Transverse colon (tissue), 4 donors: ENCODE measurements at regions not wholly inside any gene's neighbourhood (a gene's known extent, or its start where the extent isn't known, plus 50 kb on each side); places are given as distances from the start of the nearest gene placed in this dataset.

Experiments
- DNase-seq: peaks from one replicate; pipeline ENCODE4 v3.0.0-alpha.2; 2019
- H3K27ac ChIP-seq, 4 donors: fragments of 200-600 bp; sonication (generic); 2 replicates each; pipeline ENCODE4 v1.5.1; 2016 to 2018; ENCODE audit warnings: inconsistent platforms in 4 of 4
- H3K27me3 ChIP-seq: fragments of 200-600 bp; sonication (generic); 2 replicates; pipeline ENCODE4 v1.5.1; 2017; ENCODE audit warnings: inconsistent platforms
- H3K36me3 ChIP-seq, 4 donors: fragments of 200-600 bp; sonication (generic); 2 replicates each; pipeline ENCODE4 v1.5.1; 2017 to 2019; ENCODE audit warnings: inconsistent platforms in 4 of 4
- H3K4me1 ChIP-seq, 4 donors: fragments of 200-600 bp; sonication (generic); 2 replicates each; pipeline ENCODE4 v1.5.1; 2017 to 2020; ENCODE audit warnings: inconsistent platforms in 4 of 4
- H3K4me3 ChIP-seq, 4 donors: fragments of 200-600 bp; sonication (generic); 1 replicate in 1 of 4; 2 replicates in 3 of 4; pipeline versions ENCODE4 v1.5.1 to v1.6.1; 2017 to 2019; ENCODE audit warnings: inconsistent platforms in 4 of 4
- H3K9me3 ChIP-seq, 2 donors: fragments of 200-600 bp; sonication (generic); 2 replicates each; pipeline ENCODE4 v1.5.1; 2017 to 2019; ENCODE audit warnings: inconsistent platforms in 2 of 2
- CTCF ChIP-seq, 5 experiments: fragments of 200-600 bp in 3 of 5; fragments of 450-650 bp in 2 of 5; sonication (generic) in 3 of 5; IDR thresholded peaks; 1 replicate in 2 of 5; 2 replicates in 3 of 5; pipeline ENCODE4 v1.5.1; 2016 to 2017; ENCODE audit warnings: antibody characterized with exemption in 5 of 5, inconsistent platforms in 3 of 5, mild to moderate bottlenecking in 2 of 5, moderate library complexity in 1 of 5
- EP300 ChIP-seq: sonication (generic); formaldehyde crosslinking; IDR thresholded peaks from one replicate; pipeline ENCODE4 v1.6.1; 2017; ENCODE audit warnings: antibody characterized with exemption, low read depth
- POLR2A ChIP-seq: fragments of 450-650 bp; IDR thresholded peaks from one replicate; pipeline ENCODE4 v1.6.1; 2016; ENCODE audit warnings: antibody characterized with exemption, mild to moderate bottlenecking, moderate library complexity
- POLR2AphosphoS5 ChIP-seq, 3 donors: sonication (generic); formaldehyde crosslinking; IDR thresholded peaks; one replicate each; pipeline ENCODE4 v1.6.1; 2016; ENCODE audit warnings: antibody characterized with exemption in 3 of 3
- WGBS, 2 donors: methylation state at CpG; one replicate each; pipeline ENCODE4 v1.1.5; 2018; ENCODE audit warnings: low coverage in 1 of 2; 5-methylcytosine and 5-hydroxymethylcytosine counted together
- in situ Hi-C, 4 donors: fragments of 200-750 bp; cut with MboI; loops; one replicate each; pipeline versions ENCODE4 v1.15.0 to v1.15.1; 2017; ENCODE audit warnings: low sequenced_read_pairs in 3 of 4, low pct_ligation_motif_present in 1 of 4, low pct_unique_long_range_greater_than_20kb in 1 of 4
- intact Hi-C: fragments of 100-400 bp; cut with DNase I; formaldehyde crosslinking; loops from one replicate; pipeline ENCODE4 v1.15.1; 2023; ENCODE audit warnings: low total_unique reads

DNA sequence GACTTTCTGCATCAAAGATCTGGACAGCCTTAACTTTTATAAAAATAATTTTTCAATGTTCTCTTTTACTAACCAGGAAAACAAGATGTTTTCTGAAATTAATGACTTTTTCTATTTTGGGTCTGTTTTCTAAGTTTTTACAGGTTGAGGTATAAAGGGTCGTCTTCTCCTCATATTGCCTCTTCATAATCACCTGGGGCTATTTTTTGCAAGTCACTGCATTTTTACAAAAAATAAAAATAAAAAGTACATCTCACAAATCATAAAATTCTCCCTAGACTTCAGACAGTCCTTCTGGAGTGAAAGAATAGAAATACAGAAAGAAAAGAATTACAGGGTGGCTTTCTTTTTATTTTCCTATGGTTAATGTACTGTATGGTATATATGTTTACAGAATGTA is 168.5 kb downstream of the PALM2AKAP2 start:
- TF ChIP-seq POLR2AphosphoS5 (IDR thresholded peaks at IDR 0.05) (no peak), POLR2A (no peak), CTCF (IDR thresholded peaks at IDR 0.05) (no peak), EP300 (no peak)
- intact Hi-C loops: no loop called here
- Histone ChIP-seq H3K9me3 (no peaks in the 10 kb centered on the region), H3K4me1 (no peaks in the 10 kb centered on the region), H3K4me3 (no peak overlapping the region), H3K27me3 (peaks cover 4% of the 10 kb centered on the region), H3K27ac (no peak overlapping the region), H3K36me3 (no peaks in the 10 kb centered on the region)
- in situ Hi-C loops: no loop called here
- 57 to 89% methylated on average over 1 of the region's 1 CpG for WGBS, 2 donors
- DNase-seq: no peak

DNA sequence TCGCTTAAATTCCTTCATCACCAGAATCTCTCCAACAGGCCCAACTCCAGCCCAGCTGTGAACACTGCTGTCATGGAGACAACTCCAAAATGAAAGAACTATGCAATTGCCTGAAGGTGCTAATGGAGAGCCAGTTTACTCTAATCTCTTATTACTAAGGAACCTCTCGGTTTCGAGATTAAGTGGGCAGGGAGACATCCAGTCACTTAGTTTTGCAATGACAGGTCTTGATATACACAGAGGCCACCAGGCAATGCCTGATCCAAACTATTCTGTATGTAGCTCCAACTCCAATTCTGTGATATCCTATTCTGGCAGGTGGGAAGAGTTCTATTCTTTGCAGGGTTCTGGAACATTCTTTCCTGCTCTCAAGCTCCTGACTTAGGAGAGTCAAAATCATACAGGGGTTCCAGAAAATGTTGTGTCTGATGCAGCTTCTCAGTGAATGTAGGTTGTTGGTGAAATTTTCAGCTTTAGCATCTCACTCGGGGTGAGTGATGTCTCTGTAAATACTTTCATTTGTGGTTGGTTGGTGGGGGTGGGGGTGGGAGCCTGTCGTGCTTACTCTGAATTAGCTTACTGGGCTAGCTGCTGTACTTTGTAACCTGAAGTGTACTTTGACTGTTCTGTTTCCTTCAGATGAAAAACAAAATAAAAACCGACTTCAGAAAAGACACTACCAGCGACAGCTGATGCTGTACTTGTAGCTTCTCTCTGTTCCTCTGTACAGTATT is 170.9 kb downstream of the PALM2AKAP2 start:
- intact Hi-C loops (no loop called here), in situ Hi-C loops (no loop called here)
- Histone ChIP-seq H3K36me3 (no peaks in the 10 kb centered on the region), H3K27me3 (no peaks in the 10 kb centered on the region), H3K9me3 (no peaks in the 10 kb centered on the region), H3K4me1 (no peaks in the 10 kb centered on the region), H3K4me3 (no peak overlapping the region), H3K27ac (no peak overlapping the region)
- no peak for DNase-seq
- WGBS, 2 donors: 73 to 100% methylated on average over 1 to 7 of the region's 7 CpGs
- no peak for TF ChIP-seq EP300

DNA sequence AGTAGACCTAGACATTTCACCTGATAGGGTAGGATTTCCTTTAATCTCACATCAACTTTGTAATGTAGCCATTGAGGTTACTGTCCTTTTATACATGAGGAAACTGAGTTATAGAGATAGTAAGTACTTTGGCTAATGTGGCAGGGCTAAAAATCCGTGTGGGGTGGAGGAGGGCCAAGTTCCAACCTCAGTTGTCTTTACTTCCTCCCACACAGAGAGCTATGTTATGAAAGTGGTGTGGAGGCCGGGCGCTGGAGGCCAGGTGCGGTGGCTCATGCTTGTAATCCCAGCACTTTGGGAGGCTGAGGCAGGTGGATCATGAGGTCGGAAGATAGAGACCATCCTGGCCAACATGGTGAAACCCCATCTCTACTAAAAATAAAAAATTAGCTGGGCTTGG is 173.3 kb downstream of the PALM2AKAP2 start:
- no peaks in the 10 kb centered on the region for H3K9me3 ChIP-seq
- intact Hi-C loops (no loop called here), in situ Hi-C loops (no loop called here)
- H3K4me1 ChIP-seq: peaks cover 0 to 5% (median 0%) of the 10 kb centered on the region in 4 donors
- no peak overlapping the region for H3K4me3 ChIP-seq
- DNase-seq: no peak
- no peak for TF ChIP-seq POLR2A
- TF ChIP-seq CTCF (IDR thresholded peaks at IDR 0.05): no peak
- TF ChIP-seq POLR2AphosphoS5 (IDR thresholded peaks at IDR 0.05): no peak
- TF ChIP-seq EP300: no peak
- no peaks in the 10 kb centered on the region for H3K27me3 ChIP-seq
- no peak overlapping the region for H3K27ac ChIP-seq
- no peaks in the 10 kb centered on the region for H3K36me3 ChIP-seq
- WGBS, 2 donors: 71% methylated on average over 5 of the region's 5 CpGs; no CpG with 5 or more reads in 1 of the 2 donors

DNA sequence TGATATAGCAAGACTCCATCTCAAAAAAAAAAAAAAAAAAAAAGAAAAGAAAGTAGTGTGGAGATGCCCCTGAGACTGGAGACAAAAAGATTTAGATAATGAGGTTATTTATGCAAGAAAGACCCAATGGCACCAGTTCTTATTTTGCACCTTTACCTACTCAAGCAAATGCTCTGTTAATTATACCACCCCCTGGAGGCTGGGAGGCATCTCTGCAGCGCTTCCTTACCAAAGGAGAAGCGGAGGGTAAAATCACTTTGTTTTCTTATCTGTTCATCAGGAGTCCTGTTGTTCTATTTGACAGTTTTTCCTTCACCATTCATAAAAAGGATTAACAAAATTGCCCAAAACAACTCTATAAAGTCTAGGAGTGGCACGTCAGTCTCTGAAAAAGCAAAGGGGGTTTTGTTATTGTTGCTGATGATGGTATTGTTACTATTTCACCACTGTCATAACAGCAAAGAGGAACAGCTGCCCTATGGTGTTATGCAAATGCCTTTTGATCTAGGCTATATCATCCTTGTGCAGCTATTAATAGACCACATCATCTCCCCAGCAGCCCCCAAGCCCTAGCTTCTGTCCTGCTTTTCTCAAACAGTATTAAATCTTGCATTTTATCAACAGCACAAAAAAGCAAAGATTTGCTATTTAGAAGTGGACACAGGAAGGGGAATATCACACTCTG is 174.0 kb downstream of the PALM2AKAP2 start:
- Histone ChIP-seq H3K27me3 (no peaks in the 10 kb centered on the region), H3K4me1 (peaks cover 0 to 5% (median 0%) of the 10 kb centered on the region in 4 donors), H3K27ac (no peak overlapping the region), H3K36me3 (no peaks in the 10 kb centered on the region), H3K4me3 (no peak overlapping the region), H3K9me3 (no peaks in the 10 kb centered on the region)
- 78 to 92% methylated on average over 1 to 3 of the region's 3 CpGs for WGBS, 2 donors
- no peak for DNase-seq
- intact Hi-C loops: no loop called here
- in situ Hi-C loops: no loop called here
- TF ChIP-seq EP300 (no peak), POLR2AphosphoS5 (IDR thresholded peaks at IDR 0.05) (no peak)

DNA sequence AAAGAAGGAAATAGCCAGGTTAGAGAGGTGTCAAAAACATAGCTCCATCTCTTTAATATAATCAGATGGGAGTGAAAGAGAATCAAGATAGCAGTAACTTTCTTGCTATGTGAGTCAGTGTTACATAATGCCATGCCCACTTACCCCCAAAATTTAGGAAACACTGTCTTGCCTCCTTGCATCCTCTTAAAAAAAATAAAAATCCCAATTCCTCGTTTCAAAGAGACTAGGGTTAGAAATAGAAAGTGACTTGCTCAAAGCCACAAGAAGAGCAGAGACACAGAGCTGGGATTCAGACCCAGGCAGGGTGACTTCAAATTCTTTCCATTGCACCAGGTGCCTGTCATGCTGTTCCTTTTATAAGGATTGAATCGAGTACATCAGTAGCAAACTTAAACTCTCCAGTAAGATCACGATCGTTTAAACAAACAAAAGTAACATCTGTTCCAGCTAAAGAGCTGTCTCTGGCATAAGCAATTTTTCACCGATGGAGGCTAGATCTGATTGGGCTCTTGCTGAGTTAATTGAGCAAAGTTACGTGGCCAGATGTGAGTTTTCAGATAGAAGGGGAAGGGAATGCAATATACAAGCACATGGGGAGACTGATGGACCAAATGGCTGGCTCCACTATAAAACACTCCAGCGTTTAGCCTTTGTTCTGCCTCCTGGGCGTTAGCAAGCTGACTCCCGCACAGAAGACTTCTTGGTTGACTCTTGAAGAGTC is 176.9 kb downstream of the PALM2AKAP2 start:
- intact Hi-C loops: no loop called here
- Histone ChIP-seq H3K9me3 (no peaks in the 10 kb centered on the region), H3K4me1 (peaks cover 0 to 5% (median 0%) of the 10 kb centered on the region in 4 donors), H3K27me3 (no peaks in the 10 kb centered on the region), H3K4me3 (no peak overlapping the region), H3K27ac (no peak overlapping the region), H3K36me3 (no peaks in the 10 kb centered on the region)
- in situ Hi-C loops: no loop called here
- TF ChIP-seq CTCF (IDR thresholded peaks at IDR 0.05) (no peak), EP300 (no peak)
- DNase-seq: no peak
- WGBS, 2 donors: 26 to 50% methylated on average over 3 to 9 of the region's 9 CpGs
